KMS-11 (cell line): ENCODE measurements at regions not wholly inside any gene's neighbourhood (a gene's known extent, or its start where the extent isn't known, plus 50 kb on each side); places are given as distances from the start of the nearest gene placed in this dataset.
"Not testable (repeated sequence)": the region's sequence is repeated elsewhere in the genome, so short reads cannot be mapped to it uniquely, and the experiment has no call there.

Experiments
- H2AFZ ChIP-seq: fragments of 200-600 bp; sonication (generic); 2 replicates; pipeline ENCODE4 v1.6.1; 2016; ENCODE audit warnings: antibody characterized with exemption, mixed run types, low read depth
- H3K27ac ChIP-seq: fragments of 200-600 bp; sonication (generic); 2 replicates; pipeline ENCODE4 v1.6.1; 2016; ENCODE audit warnings: mild to moderate bottlenecking, mixed run types
- H3K27me3 ChIP-seq: fragments of 200-600 bp; sonication (generic); 2 replicates; pipeline ENCODE4 v1.6.1; 2017; ENCODE audit warnings: mild to moderate bottlenecking, low read depth, mixed run types, moderate library complexity; ENCODE audit not compliant: insufficient read depth
- H3K36me3 ChIP-seq: fragments of 200-600 bp; sonication (generic); 2 replicates; pipeline ENCODE4 v1.6.1; 2017; ENCODE audit warnings: mild to moderate bottlenecking, mixed run types; ENCODE audit not compliant: insufficient read depth
- H3K4me1 ChIP-seq: fragments of 200-600 bp; sonication (generic); 2 replicates; pipeline ENCODE4 v1.6.1; 2016; ENCODE audit warnings: mild to moderate bottlenecking, low read depth, mixed run types; ENCODE audit not compliant: poor library complexity, severe bottlenecking
- H3K4me2 ChIP-seq: fragments of 200-600 bp; sonication (generic); 2 replicates; pipeline ENCODE4 v1.7.0; 2016; ENCODE audit warnings: mild to moderate bottlenecking, mixed run types
- H3K4me3 ChIP-seq: fragments of 200-600 bp; sonication (generic); IDR thresholded peaks from 2 replicates; pipeline ENCODE4 v1.6.1; 2017; ENCODE audit warnings: low read depth, low read length, mixed read lengths; ENCODE audit not compliant: insufficient read depth
- H3K79me2 ChIP-seq: fragments of 200-600 bp; sonication (generic); 2 replicates; pipeline ENCODE4 v1.6.1; 2016; ENCODE audit warnings: low read depth, mixed run types; ENCODE audit not compliant: insufficient read depth
- H3K9ac ChIP-seq: fragments of 200-600 bp; sonication (generic); 2 replicates; pipeline ENCODE4 v1.6.1; 2016; ENCODE audit warnings: mild to moderate bottlenecking, mixed run types
- H4K20me1 ChIP-seq: fragments of 200-600 bp; sonication (generic); 2 replicates; pipeline ENCODE4 v1.6.1; 2016; ENCODE audit warnings: mild to moderate bottlenecking, mixed run types; ENCODE audit not compliant: insufficient read depth
- TF ChIP-seq, protein P1 (sequence below): fragments of 200-600 bp; sonication (generic); conservative IDR thresholded peaks from 2 replicates; pipeline ENCODE4 v1.6.1; 2017; ENCODE audit warnings: low read depth, mild to moderate bottlenecking, antibody characterized with exemption, low read length, moderate library complexity, mixed read lengths

DNA sequence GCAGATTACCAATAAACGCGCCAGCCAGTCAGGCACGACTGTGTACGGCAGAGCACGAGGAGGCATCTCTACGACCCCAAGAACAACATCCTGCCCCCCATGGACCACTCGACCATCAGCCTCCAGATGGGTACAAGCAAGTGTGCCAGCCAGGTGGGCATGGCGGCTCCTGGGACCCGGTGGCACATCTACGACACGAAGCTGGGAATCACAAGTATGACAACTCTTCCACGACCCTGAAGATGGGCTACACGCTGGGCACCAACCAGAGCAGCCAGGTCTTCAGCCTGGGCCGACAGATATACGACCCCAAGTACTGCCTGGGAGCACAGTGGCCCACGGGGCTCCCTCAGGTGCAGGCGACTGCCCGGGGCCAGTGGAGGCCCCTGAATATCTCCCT lies 217.6 kb downstream of the POTED start:
- H3K36me3 ChIP-seq: no peaks in the 10 kb centered on the region
- no peaks in the 10 kb centered on the region for H3K27me3 ChIP-seq
- H4K20me1 ChIP-seq: no peaks in the 10 kb centered on the region
- H3K4me1 ChIP-seq: no peaks in the 10 kb centered on the region
- H3K27ac ChIP-seq: no peak overlapping the region
- no peak overlapping the region for H3K4me2 ChIP-seq
- H3K4me3 ChIP-seq: no peak overlapping the region
- no peaks in the 10 kb centered on the region for H3K79me2 ChIP-seq
- H2AFZ ChIP-seq: no peak overlapping the region
- TF ChIP-seq, protein P1, sequence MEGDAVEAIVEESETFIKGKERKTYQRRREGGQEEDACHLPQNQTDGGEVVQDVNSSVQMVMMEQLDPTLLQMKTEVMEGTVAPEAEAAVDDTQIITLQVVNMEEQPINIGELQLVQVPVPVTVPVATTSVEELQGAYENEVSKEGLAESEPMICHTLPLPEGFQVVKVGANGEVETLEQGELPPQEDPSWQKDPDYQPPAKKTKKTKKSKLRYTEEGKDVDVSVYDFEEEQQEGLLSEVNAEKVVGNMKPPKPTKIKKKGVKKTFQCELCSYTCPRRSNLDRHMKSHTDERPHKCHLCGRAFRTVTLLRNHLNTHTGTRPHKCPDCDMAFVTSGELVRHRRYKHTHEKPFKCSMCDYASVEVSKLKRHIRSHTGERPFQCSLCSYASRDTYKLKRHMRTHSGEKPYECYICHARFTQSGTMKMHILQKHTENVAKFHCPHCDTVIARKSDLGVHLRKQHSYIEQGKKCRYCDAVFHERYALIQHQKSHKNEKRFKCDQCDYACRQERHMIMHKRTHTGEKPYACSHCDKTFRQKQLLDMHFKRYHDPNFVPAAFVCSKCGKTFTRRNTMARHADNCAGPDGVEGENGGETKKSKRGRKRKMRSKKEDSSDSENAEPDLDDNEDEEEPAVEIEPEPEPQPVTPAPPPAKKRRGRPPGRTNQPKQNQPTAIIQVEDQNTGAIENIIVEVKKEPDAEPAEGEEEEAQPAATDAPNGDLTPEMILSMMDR: no peak
- no peak overlapping the region for H3K9ac ChIP-seq

DNA sequence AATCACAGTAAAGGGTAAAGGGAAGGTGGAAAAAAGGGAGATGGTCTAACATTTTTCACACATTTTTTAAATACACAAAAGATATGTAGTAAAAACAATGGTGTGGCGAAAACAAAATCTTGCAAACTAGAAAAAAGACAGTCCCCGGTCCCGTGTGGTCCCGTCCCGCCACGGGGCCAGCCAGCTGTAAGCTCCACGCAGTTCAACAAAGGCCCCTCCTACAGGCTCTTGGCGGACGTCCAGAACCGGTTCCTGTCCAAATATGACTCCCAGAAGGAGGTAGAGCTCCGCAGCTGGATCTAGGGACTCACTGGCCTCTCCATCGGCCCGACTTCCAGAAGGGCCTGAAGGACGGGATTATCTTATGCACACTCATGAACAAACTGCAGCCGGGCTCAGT lies 216.9 kb downstream of the POTED start:
- H2AFZ ChIP-seq, H3K79me2 ChIP-seq, H3K27ac ChIP-seq, H4K20me1 ChIP-seq, H3K36me3 ChIP-seq, H3K4me2 ChIP-seq, H3K4me1 ChIP-seq, H3K4me3 ChIP-seq, H3K9ac ChIP-seq, H3K27me3 ChIP-seq: not testable (repeated sequence)

DNA sequence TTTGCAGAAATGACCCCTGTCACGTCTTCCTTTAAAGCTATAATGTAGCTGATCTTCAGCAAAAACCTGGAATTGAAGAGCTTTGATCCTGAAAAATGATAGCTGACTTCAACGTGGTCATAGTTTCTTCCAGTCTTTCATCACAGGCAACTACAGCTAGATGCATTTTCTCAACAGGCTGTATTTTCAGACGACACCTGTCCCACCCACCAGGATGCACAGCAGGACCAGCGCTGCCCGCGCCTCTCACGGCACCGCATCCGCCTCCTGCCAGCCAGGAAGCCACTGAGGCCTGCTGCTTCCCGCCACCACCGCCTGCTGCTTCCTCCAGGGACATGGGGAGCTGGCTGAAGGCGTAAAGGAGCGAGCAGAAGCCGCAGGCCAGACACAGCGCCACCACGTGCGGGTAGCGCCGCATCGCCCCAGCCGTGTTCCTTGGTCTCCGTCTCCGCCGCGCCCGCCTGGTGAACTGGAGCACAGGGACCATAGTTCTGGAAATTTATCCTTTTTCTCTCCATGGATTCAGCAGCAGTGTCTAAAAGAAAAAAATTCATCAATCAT lies 215.7 kb downstream of the POTED start:
- H3K9ac ChIP-seq, H4K20me1 ChIP-seq, H3K4me3 ChIP-seq, H3K27me3 ChIP-seq, H3K4me1 ChIP-seq, H3K27ac ChIP-seq, H3K79me2 ChIP-seq, H2AFZ ChIP-seq, H3K4me2 ChIP-seq, H3K36me3 ChIP-seq: not testable (repeated sequence)

DNA sequence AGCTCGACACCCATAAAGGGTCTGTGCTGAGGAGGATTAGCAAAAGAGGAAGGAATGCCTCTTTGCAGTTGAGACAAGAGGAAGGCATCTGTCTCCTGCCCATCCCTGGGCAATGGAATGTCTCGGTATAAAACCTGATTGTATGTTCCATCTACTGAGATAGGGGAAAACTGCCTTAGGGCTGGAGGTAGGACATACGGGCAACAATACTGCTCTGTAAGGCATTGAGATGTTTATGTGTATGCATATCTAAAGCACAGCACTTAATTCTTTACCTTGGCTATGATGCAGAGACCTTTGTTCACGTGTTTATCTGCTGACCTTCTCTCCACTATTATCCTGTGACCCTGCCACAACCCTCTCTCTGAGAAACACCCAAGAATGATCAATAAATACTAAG lies 210.7 kb downstream of the POTED start:
- not testable (repeated sequence) for H3K9ac ChIP-seq, H3K79me2 ChIP-seq, H3K4me3 ChIP-seq, H3K36me3 ChIP-seq, H2AFZ ChIP-seq, H3K27me3 ChIP-seq, H4K20me1 ChIP-seq, H3K27ac ChIP-seq, H3K4me1 ChIP-seq, H3K4me2 ChIP-seq

DNA sequence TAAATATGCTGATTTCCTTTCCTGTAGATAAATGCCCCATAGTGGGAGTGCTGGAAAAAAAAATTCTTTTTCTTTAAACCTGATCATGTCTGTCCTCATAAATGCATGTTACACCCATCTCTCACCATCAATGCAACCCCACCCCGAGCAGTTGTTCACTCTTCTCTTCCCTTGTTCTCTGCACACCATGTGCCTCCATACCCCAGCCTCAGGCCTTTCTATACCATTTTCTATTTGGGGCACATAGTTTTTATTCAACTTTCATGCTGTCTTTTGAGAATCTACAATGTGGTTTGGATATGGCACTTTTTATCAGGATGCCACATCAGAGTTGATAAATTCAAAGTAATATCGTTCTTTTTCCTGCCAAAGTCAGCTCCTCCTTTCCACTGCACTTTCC lies 202.6 kb downstream of the POTED start:
- not testable (repeated sequence) for H3K4me1 ChIP-seq, H3K27me3 ChIP-seq, H3K4me3 ChIP-seq, H4K20me1 ChIP-seq, H3K36me3 ChIP-seq, H3K27ac ChIP-seq, H3K9ac ChIP-seq, H2AFZ ChIP-seq, H3K4me2 ChIP-seq, H3K79me2 ChIP-seq

DNA sequence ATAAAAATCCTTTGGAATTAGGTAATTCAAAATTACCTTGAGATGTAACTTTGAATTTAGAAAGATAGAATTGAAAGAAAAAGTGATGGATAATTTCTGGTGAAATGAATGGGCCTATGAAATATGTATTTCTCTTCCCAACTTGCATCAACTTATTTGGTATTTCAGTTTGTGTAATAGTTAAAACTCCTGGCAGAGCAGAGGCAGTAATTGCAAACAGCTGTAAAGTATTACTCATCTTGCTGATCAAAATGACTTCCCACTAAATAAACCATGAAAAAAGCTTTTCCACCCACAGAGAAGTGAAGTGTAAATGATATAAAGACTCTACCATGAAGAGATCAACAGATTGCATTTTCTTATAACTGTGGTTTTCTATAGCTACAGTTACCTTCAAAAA lies 201.0 kb downstream of the POTED start:
- H2AFZ ChIP-seq, H3K79me2 ChIP-seq, H3K4me2 ChIP-seq, H3K27me3 ChIP-seq, H3K9ac ChIP-seq, H3K36me3 ChIP-seq, H3K4me1 ChIP-seq, H3K4me3 ChIP-seq, H4K20me1 ChIP-seq, H3K27ac ChIP-seq: not testable (repeated sequence)

DNA sequence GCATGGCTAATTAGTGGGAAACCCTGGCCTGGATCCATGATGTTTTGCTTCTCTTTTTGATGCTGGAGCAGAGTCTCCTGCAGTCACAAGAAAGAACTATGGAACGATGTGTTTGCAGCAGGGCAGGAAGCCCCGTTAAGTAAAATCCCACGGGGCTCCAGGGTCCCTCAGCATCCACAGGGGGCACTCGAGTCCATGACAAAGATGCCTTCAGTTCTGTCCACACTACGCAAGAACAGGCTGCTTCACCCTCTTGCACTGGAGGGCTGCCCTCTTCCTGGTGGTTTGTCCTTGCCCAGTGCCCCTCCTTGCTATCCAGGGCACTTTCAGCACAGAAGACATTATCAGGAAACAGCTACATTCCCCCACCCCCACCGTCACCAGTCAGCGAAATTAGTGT lies 196.9 kb downstream of the POTED start:
- H3K9ac ChIP-seq, H3K27me3 ChIP-seq, H3K36me3 ChIP-seq, H2AFZ ChIP-seq, H3K79me2 ChIP-seq, H3K27ac ChIP-seq, H3K4me1 ChIP-seq, H3K4me3 ChIP-seq, H3K4me2 ChIP-seq, H4K20me1 ChIP-seq: not testable (repeated sequence)

DNA sequence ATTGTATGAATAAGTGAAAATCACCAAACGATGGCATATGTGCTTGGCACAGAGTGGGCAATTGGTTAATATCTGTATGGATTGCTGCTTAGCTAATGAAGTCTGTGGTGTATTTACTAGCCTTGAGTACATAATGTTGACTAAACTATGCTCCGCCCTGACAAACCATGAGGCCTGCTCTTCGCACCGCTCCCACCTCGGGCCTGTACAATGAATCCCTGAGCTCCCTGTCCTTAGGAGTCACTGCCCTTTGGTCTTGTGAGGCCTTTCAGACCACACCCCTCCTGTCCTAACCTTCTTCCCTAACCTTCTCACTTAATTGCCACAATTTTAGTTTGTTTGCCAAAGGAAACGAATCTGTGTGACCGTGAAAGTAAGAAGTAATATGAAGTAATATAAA lies 193.2 kb downstream of the POTED start:
- H3K4me2 ChIP-seq, H2AFZ ChIP-seq, H3K9ac ChIP-seq: not testable (repeated sequence)

More for the DNA sequence above, 193.2 kb downstream of the POTED start:
- not testable (repeated sequence) for H3K4me3 ChIP-seq, H3K27me3 ChIP-seq, H3K27ac ChIP-seq, H3K36me3 ChIP-seq, H4K20me1 ChIP-seq, H3K4me1 ChIP-seq, H3K79me2 ChIP-seq
